Endothelial cell of umbilical vein (primary cell): ENCODE measurements at regions not wholly inside any gene's neighbourhood (a gene's known extent, or its start where the extent isn't known, plus 50 kb on each side); places are given as distances from the start of the nearest gene placed in this dataset.
"Not testable (repeated sequence)": the region's sequence is repeated elsewhere in the genome, so short reads cannot be mapped to it uniquely, and the experiment has no call there.

ENCODE experiments used
- EZH2 ChIP-seq: IDR thresholded peaks from 2 replicates; pipeline ENCODE4 v1.6.1; 2012; ENCODE audit warnings: borderline replicate concordance, low read depth, mild to moderate bottlenecking, moderate library complexity, low read length, inconsistent platforms; ENCODE audit not compliant: severe bottlenecking
- TF ChIP-seq, protein P1 (sequence below), 2 donors: IDR thresholded peaks; 1 replicate in 1 of 2; 2 replicates in 1 of 2; pipeline ENCODE4 v1.5.1; 2011; ENCODE audit warnings: low read length in 2 of 2, mild to moderate bottlenecking in 2 of 2, moderate library complexity in 2 of 2, control low read depth in 1 of 2, inconsistent platforms in 1 of 2, low read depth in 1 of 2; ENCODE audit not compliant: insufficient read depth in 1 of 2; ENCODE audit errors: extremely low read depth in 1 of 2

DNA sequence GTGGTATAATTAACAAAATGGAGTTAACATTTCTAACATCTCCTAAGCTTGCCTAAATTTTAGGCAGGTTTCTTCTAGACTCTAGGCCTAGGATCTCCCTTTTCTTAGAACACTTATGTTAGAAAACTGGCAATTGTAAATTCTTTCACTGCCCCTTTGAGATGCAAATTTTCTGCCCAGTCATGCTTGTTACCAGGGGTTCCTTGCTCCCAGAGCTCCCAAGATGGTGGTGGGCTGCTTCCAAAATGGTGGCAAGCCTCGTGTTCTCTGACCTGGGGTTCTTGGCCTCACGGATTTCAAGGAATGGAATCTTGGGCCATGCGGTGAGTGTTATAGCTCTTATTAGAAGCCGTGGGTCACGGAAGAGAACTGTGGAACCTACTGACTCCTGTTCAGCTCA lies 1361.4 kb downstream of the NCAM2 start:
- TF ChIP-seq, protein P1, sequence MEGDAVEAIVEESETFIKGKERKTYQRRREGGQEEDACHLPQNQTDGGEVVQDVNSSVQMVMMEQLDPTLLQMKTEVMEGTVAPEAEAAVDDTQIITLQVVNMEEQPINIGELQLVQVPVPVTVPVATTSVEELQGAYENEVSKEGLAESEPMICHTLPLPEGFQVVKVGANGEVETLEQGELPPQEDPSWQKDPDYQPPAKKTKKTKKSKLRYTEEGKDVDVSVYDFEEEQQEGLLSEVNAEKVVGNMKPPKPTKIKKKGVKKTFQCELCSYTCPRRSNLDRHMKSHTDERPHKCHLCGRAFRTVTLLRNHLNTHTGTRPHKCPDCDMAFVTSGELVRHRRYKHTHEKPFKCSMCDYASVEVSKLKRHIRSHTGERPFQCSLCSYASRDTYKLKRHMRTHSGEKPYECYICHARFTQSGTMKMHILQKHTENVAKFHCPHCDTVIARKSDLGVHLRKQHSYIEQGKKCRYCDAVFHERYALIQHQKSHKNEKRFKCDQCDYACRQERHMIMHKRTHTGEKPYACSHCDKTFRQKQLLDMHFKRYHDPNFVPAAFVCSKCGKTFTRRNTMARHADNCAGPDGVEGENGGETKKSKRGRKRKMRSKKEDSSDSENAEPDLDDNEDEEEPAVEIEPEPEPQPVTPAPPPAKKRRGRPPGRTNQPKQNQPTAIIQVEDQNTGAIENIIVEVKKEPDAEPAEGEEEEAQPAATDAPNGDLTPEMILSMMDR (IDR thresholded peaks at IDR 0.05; ENCODE audit: extremely low read depth in 1 of 2, insufficient read depth in 1 of 2, low read depth in 1 of 2, low read length in 2 of 2): not testable (repeated sequence)
- not testable (repeated sequence) for TF ChIP-seq EZH2
